Adrenal gland (tissue), 9 donors: ENCODE measurements at regions not wholly inside any gene's neighbourhood (a gene's known extent, or its start where the extent isn't known, plus 50 kb on each side); places are given as distances from the start of the nearest gene placed in this dataset.

ENCODE experiments used
- DNase-seq, 7 donors: peaks; one replicate each; pipeline ENCODE4 v3.0.0-alpha.2; 2019 to 2020
- H3K27ac ChIP-seq, 5 donors: fragments of 200-600 bp; sonication (generic) in 4 of 5; 1 replicate in 3 of 5; 2 replicates in 2 of 5; pipeline versions ENCODE4 v1.5.1 to v1.8.0; 2016 to 2020; ENCODE audit warnings: mild to moderate bottlenecking in 1 of 5
- H3K27me3 ChIP-seq: fragments of 200-600 bp; 2 replicates; pipeline ENCODE4 v1.8.0; 2021
- H3K36me3 ChIP-seq, 2 donors: fragments of 200-600 bp; replicated peaks in 1 of 2; 1 replicate in 1 of 2; 2 replicates in 1 of 2; pipeline versions ENCODE4 v1.5.1 to v1.8.0; 2018 to 2022
- H3K4me1 ChIP-seq, 2 donors: fragments of 200-600 bp; replicated peaks in 1 of 2; 1 replicate in 1 of 2; 2 replicates in 1 of 2; pipeline versions ENCODE4 v1.5.1 to v1.8.0; 2018 to 2021
- H3K4me3 ChIP-seq, 4 donors: fragments of 200-600 bp; sonication (generic) in 3 of 4; one replicate each; pipeline ENCODE4 v1.5.1; 2016 to 2018
- H3K9me3 ChIP-seq, 3 donors: fragments of 200-600 bp; sonication (generic) in 1 of 3; replicated peaks in 1 of 3; 1 replicate in 2 of 3; 2 replicates in 1 of 3; pipeline versions ENCODE4 v1.5.1 to v1.8.0; 2016 to 2021
- POLR2A ChIP-seq, 2 donors: fragments of 450-650 bp; IDR thresholded peaks; one replicate each; pipeline ENCODE4 v1.6.1; 2017; ENCODE audit warnings: antibody characterized with exemption in 2 of 2, mild to moderate bottlenecking in 2 of 2, moderate library complexity in 1 of 2
- WGBS, 4 donors: extraction: QIAGEN DNeasy Blood & Tissue Kit in 2 of 4; methylation state at CpG; one replicate each; pipeline versions ENCODE4 v1.1.5 to v1.1.7; 2013 to 2017; 5-methylcytosine and 5-hydroxymethylcytosine counted together
- intact Hi-C, 2 donors: fragments of 100-400 bp; cut with DNase I; formaldehyde crosslinking; loops; one replicate each; pipeline versions ENCODE4 v1.14.1 to v1.15.0; 2022 to 2023
- TF ChIP-seq, protein P1 (sequence below), 6 experiments: fragments of 450-650 bp in 4 of 6; fragments of 200-600 bp in 2 of 6; sonication (generic) in 1 of 6; IDR thresholded peaks; 1 replicate in 5 of 6; 2 replicates in 1 of 6; pipeline versions ENCODE4 v1.5.1 to v1.8.0; 2016 to 2021; ENCODE audit warnings: antibody characterized with exemption in 6 of 6, mild to moderate bottlenecking in 2 of 6, moderate library complexity in 1 of 6
- donor health status: healthy with polysubstance abuse.
- donor health status: Bipolar disorder and iron deficiency.
- donor health status: DM: yes; HTN: yes; CAD: no.
- donor health status: DM: no; HTN: no; CAD: no.
- donor health status: DM: no; HTN: no; CAD: no.

DNA sequence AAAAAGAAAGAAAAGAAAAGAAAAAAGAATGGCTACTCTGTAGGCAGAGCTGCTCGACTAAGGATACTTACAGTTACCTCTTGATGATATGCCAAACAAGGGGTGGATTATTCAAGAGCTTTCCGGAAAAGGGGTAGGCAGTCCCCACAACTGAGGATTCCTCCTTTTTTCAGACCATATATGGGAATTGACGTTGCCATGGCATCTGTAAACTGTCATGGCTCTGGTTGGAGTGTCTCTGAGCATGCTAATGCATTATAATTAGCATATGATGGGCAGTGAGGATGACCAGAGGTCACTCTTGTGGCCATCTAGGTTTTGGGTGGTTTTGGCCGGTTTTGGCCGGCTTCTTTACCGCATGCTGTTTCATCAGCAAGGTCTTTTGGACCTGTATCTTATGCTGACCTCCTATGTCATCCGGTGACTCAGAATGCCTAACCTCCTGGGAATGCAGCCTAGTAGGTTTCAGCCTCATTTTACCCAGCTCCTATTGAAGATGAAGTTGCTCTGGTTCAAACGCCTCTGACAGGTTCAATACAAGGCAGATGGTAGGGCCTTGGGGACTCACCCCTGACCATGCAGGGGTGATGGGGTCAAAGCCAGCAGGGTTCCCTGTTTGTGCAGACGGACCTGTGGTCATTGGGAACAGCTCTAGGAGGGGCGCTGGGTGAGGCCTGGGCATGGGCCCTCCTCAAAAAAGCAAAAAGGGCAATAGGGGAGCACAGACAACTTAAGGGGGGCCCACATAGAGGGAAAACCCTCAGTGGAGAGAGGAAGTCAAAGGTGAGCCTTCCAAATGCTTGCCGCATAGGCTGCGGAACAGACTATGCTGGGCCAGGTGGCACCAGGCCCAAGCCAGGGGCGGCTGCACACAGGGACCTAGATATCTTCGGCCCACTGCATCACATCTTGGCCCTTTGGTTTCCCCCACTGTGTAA, 251.2 kb upstream of the RAB6C start:
- no peaks in the 10 kb centered on the region for H3K27me3 ChIP-seq
- no peak overlapping the region for H3K4me3 ChIP-seq
- 68 to 86% (median 80%) methylated on average over 12 to 14 of the region's 14 CpGs for WGBS, 4 donors
- no peak for TF ChIP-seq POLR2A (IDR thresholded peaks at IDR 0.05)
- TF ChIP-seq, protein P1, sequence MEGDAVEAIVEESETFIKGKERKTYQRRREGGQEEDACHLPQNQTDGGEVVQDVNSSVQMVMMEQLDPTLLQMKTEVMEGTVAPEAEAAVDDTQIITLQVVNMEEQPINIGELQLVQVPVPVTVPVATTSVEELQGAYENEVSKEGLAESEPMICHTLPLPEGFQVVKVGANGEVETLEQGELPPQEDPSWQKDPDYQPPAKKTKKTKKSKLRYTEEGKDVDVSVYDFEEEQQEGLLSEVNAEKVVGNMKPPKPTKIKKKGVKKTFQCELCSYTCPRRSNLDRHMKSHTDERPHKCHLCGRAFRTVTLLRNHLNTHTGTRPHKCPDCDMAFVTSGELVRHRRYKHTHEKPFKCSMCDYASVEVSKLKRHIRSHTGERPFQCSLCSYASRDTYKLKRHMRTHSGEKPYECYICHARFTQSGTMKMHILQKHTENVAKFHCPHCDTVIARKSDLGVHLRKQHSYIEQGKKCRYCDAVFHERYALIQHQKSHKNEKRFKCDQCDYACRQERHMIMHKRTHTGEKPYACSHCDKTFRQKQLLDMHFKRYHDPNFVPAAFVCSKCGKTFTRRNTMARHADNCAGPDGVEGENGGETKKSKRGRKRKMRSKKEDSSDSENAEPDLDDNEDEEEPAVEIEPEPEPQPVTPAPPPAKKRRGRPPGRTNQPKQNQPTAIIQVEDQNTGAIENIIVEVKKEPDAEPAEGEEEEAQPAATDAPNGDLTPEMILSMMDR (IDR thresholded peaks at IDR 0.05), result no peak
- no peaks in the 10 kb centered on the region for H3K4me1 ChIP-seq
- no peaks in the 10 kb centered on the region for H3K36me3 ChIP-seq
- intact Hi-C loops, result no loop called here
- H3K27ac ChIP-seq, result no peak overlapping the region
- H3K9me3 ChIP-seq, result no peaks in the 10 kb centered on the region
- no peak for DNase-seq

DNA sequence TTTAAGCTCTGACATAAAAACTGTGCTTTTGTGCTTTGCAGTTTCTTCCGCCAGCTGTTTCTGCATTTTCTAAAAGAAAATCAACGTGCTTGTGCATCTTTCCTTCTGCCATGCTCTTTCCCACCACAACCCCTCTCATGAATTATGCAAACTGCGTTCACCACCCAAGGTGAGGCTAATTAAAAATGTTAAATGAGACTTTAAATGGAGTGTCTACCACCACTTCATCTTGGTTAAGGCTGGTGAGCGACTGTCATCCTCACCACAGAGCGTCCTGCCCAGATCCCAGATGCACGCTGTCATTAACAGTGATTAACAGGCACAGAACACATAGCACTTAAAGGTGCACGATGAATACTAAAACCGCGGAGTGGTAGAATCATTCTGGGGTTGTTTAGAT, 250.5 kb upstream of the RAB6C start:
- no peaks in the 10 kb centered on the region for H3K36me3 ChIP-seq
- intact Hi-C loops, result no loop called here

GRCh38 chr2:129729646-129730045, 249.8 kb upstream of the RAB6C start:
- no peak for DNase-seq
- no peaks in the 10 kb centered on the region for H3K36me3 ChIP-seq
- intact Hi-C loops, result no loop called here
- 79 to 91% (median 86%) methylated on average over 4 of the region's 4 CpGs for WGBS, 4 donors
- H3K4me3 ChIP-seq, result no peak overlapping the region
- no peaks in the 10 kb centered on the region for H3K9me3 ChIP-seq
- H3K27ac ChIP-seq, result no peak overlapping the region
- no peaks in the 10 kb centered on the region for H3K27me3 ChIP-seq
- TF ChIP-seq, protein P1 (IDR thresholded peaks at IDR 0.05), result no peak
- TF ChIP-seq POLR2A (IDR thresholded peaks at IDR 0.05), result no peak
- no peaks in the 10 kb centered on the region for H3K4me1 ChIP-seq

More for the DNA sequence above, 250.5 kb upstream of the RAB6C start:
- no peaks in the 10 kb centered on the region for H3K4me1 ChIP-seq
- DNase-seq, result no peak
- 81 to 88% (median 85%) methylated on average over 9 of the region's 9 CpGs for WGBS, 4 donors
- no peak overlapping the region for H3K4me3 ChIP-seq
- no peaks in the 10 kb centered on the region for H3K27me3 ChIP-seq
- H3K9me3 ChIP-seq, result no peaks in the 10 kb centered on the region
- TF ChIP-seq, protein P1 (IDR thresholded peaks at IDR 0.05), result no peak
- TF ChIP-seq POLR2A (IDR thresholded peaks at IDR 0.05), result no peak
- no peak overlapping the region for H3K27ac ChIP-seq

- 88 to 100% (median 91%) methylated on average over 4 of the region's 4 CpGs for WGBS, 4 donors
Measured at GRCh38 chr2:129730979-129731378, 248.5 kb upstream of the RAB6C start.

More at GRCh38 chr2:129730979-129731378, 248.5 kb upstream of the RAB6C start:
- H3K4me3 ChIP-seq, result no peak overlapping the region
- no peak for DNase-seq
- H3K36me3 ChIP-seq, result no peaks in the 10 kb centered on the region
- H3K4me1 ChIP-seq, result no peaks in the 10 kb centered on the region
- H3K9me3 ChIP-seq, result no peaks in the 10 kb centered on the region
- TF ChIP-seq, protein P1 (IDR thresholded peaks at IDR 0.05), result no peak
- no peak for TF ChIP-seq POLR2A (IDR thresholded peaks at IDR 0.05)
- H3K27ac ChIP-seq, result no peak overlapping the region
- H3K27me3 ChIP-seq, result no peaks in the 10 kb centered on the region
- intact Hi-C loops, result no loop called here
